HG02678 (cell line): ENCODE measurements at regions not wholly inside any gene's neighbourhood (a gene's known extent, or its start where the extent isn't known, plus 50 kb on each side); places are given as distances from the start of the nearest gene placed in this dataset.

Experiments
- ATAC-seq: cut with Tn5 transposase; IDR thresholded peaks from one replicate; pipeline ENCODE4 v1.9.1; 2021; ENCODE audit warnings: mild to moderate bottlenecking, moderate library complexity; ENCODE audit not compliant: unreplicated experiment

DNA sequence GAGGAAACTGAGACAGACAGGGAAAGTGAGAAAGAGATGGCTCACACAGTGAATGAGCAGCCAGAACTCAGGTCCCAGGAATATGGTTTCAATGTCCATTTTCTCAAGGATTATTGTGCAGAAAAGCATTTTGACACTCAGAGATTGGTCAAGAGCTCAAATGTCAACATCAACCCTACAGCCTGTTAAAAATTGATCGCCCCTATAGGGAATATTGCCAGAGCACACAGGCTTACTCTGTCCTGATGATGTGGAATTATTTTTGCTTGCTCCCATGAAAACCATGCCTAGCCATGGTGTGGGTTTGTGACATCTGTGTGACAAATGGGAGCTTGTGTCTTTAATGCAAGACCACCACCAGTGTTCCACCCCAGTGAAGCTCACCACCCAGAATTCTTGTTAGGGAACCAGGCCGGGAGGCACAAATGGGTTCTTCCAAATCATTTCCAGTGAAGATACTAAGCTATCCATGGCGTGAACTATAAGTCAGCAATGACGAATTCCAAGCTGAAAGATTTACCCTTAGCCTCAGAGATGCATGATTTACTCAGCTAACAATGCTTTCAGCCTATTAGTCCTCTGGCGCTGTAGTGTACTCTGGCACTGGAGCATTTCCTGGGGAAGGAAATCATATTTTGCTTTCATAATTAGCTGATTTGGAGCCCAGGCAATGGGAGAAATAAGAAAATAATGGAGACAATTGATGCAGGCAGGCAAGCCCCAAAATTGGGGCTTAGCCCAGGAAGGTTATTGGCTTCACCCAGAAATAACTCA, 1188.2 kb upstream of the TMEM132C start:
- no peak for ATAC-seq

DNA sequence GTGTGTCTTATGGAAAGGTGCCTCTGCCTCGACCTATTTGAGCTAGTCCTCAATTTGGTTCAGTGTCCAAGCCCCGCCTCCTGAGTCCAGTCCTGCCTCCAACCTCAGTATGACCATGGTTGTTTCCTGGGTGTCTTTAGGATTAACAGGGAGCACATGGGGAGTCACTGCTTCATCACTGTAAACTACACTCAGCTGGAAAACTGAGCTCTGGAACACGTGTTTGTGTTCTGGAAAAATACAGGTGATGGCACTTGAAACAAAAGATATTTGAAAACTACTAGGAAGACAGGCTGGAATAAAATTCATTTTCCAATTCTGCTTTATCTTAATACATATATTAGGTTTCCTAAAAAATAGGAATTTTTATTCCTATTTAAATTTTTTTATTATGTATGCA, 1187.3 kb upstream of the TMEM132C start:
- no peak for ATAC-seq

DNA sequence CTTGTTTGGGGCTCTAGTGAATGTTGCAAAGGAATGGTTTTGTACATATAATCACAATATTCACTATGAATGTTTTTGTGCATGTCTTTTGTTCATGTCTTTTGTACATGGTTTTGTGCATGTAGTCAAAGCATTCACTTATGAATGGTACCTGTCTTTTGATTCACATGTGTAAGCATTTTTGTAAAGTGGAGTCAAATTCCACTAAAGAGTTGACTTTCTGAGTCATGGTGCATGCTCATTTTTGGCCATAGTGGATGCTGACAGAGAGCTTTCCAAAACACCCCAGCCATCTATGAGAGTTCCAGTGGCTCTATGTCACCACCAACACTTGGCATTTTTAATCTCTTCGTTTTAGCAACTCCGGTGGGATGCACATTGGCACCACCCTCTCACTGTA, 1185.9 kb upstream of the TMEM132C start:
- no peak for ATAC-seq

DNA sequence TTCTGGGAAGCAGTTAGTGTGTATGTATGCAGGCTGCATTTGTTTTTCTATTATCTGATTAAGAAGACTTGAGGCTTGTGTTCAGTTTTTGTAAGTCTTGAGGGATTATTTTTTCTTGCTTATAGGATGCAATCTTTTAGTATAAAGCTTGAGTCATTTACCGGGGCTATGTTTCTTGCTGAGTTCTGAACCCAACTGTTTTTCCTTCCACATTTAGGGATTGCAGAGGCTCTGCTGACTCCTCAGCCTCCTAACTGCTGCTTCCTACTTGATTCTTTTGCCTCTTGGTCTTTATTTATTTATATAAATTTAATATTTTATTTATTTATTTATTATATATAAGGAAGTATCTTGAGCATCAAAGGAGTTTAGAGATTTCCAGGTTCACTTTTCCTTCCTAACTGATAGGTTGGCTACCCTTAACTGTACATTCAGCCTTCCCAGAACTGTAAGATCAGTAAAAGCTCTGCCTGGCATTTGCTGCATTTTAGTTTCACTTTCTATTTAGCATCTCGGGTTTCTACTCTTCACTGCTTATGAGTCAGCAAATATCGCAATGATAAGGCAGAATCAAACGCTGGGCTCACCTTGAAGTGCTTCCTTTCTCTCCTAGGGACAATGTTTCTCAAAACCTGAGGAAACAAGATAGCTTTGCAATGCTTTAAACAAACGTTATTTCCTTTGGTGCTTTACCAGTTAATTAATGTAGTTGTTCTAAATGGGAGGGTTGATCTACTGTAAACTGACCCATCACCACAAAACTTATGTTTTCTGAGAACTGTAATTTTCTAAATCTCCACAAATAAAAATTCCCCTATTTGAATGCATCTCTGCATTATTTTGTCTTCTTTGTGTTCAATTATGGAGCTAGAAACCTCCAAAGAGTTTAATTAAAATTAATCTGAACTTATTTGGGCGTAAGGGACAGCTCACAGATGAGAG, 1183.7 kb upstream of the TMEM132C start:
- peak; percentile 97 for ATAC-seq

DNA sequence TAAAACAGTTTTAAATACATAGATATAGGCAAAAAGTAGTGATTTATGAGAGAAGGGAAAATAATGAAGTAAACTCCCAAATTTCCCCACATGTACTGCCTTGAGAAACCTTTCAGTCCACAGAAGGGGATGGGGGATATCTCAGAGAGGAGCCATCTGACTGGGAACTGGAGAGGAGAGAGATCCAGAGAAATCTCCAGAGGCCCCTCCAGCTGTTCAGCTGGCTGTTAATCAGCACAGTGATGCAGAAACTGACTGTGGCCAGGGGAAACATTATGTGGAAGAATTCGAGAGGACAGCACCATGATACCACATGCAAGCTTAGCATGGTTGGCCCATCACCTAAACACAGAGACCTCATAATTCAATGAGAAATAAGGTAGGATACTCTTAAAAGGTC, 1165.9 kb upstream of the TMEM132C start:
- ATAC-seq = no peak

DNA sequence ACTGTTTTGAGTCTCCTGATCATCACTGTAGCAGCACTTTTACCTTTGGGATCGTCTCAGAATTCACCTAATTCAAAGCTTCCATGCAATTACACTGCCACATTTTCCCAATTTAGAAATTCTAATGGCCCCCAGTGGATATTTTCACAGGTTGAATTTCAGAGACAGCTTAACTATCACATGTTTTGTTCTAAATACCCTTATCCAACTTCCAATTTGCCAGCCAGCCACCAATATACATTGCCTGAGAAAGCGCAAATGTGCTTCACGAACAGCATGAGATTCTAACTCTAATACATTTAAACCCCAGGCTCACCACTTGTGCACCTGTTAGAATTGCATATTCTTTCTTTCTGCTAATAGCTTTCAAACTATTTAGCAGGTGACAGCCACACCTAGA, 1160.9 kb upstream of the TMEM132C start:
- ATAC-seq = no peak

DNA sequence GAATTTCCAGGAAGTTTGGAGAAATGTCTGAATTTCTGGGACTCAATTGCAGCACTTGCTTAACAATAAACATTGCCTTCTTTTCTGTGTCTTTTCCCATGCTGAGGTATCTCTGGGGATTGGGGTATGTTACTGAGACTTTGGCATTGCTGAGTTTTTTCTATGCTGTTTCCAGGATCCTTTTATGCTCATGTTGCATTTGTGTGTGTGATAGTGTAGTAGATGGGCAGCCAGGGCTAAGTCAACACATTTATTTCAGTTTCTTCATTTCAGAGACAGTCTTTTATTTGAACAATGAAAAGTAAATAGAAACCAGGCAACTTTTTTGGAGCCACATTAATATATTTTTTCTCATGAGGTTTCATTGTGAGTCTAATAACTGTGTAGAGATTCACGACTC, 1160.3 kb upstream of the TMEM132C start:
- no peak for ATAC-seq

DNA sequence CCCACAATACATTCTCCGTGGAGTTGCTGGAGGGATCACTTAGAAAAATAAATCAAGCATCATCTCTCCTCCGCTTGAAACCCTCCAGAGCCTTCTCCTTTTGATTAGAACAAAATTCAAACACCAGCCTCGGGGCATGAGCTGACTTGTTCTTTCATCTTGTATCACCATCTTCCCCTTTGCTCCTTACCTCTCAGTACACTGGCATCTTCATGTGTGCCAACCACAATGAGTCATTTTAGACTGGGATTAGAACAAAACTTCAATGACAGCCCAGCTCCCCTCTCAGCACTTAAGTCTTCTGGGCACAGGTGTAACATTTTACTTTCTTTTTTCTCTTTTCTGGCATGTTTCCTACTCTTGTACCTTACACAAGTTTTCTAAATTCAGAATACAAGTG, 1159.2 kb upstream of the TMEM132C start:
- ATAC-seq = no peak

DNA sequence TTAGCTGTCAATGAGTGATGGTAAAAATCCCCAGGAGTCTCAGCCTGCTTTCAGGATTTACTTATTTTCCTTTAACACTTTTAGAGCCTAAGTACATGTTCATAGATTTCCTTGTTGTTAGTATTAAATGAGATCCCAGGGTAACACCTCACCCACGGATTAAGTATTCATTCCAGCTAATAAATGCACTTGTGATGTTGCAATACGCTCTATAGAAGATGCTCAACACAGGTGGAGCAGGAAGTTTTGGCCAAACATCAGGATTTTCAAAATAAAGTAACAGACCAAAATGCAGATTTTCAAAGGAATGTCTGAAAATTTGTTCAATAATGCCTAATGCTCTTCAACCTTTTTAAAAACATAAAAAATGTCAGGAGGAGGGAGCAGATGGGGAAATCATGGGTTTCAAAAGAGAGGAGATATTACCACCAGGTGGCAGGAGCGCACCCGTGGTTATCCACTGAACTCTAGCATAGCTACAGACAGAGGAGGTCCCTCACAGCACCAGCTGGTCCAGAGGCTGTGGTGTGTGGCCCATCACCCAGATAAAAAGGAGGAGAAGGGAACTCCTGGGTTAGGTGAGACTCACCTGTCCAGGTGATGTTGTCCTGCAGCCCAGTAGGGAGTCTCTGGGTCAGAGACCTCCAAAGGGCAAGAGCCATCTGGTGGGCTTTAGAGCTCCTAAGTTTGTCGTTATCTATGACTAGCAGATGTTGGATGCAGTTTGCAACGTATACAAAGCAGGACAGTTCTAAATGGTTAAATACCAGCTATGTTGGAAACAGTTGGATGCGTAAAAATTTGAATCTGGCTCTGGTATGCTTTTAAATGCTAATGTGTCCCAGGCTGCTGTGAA, 1158.4 kb upstream of the TMEM132C start:
- peak; percentile 73 for ATAC-seq

DNA sequence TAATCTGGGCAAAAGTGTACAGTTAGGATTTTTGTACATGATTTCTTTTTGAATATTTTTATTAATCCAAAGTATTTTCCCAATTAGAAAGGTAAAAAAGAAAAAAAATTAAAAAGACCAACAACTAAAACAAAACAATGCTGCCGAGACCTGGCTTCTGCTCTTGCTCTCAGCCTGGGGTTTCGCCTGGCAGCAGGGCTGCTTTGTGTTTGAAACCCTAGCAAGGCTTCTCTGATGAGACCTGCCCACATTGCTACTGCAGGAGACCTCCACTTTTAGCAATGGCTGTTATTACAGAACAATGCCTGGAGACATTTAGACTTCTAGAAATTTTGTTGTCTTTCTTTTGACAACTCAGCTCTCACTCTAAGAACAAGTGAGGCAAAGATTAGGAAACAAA, 1153.0 kb upstream of the TMEM132C start:
- ATAC-seq = no peak

DNA sequence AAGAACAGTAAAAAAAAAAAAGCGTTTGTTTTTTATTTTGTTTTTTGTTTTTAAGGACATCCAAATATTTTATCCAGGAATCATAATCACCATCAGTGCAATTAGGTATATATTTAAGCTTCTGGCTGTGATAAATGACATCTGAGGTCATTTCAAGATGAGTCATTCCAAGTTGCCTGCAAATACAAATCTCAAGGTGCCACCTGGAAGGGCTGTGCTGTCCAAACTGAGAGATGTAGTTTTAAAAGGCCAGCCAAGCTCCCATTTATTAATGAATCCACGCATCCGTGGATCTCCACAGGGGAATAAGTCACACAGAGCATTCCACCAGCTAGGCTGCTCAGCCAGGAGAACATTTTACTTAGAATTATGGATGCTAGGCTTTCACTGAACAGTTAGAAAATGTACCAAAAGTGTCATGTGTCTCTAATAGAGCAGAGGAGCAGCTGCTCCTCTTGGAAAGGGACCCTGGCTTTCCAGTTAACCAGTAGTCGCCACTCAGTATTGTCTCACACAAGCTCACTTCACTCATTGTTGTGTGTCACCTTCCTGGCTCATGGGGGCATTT, 1151.4 kb upstream of the TMEM132C start:
- no peak for ATAC-seq

DNA sequence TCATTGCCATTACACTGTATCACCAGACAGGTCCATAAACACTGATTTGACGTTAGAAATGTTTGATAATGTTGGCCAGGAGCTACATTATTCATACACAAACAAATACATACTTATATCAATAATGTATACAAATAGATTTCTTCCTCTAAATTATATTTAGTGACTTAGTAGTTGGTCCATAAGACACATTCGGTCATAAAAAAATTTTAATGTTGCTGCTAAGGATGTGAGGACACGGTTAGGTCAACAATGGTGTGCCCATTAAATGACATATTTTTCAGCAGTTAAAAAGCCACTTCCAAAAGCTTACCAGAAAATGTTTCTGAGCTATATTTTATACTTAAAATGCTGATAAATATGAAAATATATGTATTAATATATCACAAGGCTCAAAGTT, 1148.7 kb upstream of the TMEM132C start:
- ATAC-seq = no peak

DNA sequence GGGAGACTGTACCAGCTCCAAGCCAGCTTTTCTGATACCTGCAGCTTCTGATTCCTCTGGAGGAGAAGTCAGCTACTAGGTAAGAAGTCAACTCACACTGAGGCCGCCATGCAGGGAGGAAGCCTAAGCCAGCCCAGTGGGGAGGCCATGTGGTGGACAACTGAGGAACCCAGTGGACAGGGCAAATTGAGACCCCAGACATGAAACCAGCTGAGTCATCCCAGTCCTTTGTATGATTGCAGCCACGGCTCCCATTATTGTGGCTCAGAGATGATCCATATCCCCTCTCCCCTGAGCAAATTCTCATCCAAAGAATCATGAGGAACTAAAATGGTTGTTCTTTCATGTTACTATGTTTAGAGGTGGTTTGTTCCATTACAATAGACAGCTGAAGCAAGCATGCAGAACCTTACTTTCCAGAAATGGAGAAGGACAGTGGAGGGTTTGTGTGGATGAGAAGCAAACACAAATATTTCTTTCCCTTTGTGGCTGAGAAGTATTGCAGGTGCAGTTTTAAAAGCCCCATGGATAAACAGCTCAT, 1147.3 kb upstream of the TMEM132C start:
- no peak for ATAC-seq

DNA sequence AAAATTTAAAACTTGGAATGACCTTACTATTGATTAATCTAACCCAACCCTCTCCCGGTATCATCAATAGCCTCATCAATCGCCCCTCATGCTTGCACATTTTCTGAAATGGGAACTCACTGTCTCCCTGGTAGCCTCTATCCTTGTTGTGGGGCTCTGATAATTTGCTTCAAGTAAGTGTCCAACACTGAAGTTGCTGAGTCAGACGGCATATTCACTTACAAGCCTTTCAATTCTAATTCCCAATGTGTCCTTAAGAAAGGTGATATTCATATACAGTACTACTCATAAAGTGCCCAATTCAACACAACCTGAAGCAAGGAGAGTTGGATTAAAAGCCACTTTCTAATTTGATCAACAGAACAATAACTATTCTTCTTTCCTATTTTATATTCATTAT, 1146.1 kb upstream of the TMEM132C start:
- ATAC-seq = no peak

DNA sequence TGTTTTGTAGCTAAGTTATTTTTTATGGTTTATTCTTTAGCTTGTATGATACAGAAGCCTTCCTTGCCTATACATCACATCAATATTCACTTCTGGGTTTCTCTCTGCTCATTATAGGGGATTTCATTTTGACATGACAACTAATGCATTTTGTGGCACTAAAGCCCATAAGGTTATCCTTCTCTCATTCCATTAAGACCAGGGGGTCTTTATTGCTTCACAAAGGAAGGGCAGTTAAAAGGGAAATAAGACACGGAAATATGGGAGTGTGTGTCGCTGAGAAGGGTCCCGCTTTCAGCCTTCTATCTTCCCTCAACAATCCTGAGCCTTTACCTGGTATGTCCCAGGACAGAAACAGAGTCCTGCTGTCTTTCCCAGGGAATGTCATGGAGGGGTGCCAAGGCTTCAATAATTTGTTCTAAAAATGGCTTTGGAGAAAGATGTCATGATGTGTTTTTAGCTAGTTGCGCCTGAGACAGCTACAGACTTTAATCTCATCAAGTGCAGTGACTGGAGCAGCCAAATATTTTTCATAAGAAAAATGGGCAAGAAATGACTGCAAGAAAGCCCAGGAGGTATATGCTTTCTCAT, 1145.4 kb upstream of the TMEM132C start:
- no peak for ATAC-seq

DNA sequence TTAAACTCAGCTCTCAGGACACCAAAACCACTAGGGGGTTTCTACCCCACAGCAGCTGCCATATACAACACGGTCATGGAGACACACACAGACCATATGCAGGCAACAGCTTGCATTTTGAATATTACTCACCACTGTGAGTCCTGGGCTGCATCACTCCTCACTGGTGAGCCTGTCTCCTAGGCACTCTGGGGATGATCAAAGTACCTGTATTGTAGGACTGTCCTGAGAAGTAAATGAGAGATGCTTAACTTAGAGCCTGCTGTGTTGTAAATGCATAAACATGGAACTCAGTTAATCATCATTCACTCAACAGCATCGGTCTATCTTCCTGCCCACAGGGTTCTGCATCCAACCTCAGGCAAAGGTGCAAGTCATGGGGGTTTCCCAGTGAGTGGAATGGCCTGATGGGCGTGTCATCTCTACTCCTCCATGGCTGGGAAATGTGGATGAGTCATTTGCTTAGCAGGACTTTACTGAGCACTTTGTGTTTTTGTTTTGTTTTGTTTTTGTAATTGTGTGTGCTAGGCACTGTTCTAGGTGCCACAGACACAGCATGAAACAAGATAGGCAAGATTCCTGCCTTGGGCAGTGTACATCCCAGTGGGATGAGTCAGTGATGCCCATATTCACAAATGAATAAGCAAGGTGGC, 1141.2 kb upstream of the TMEM132C start:
- ATAC-seq = peak; percentile 91

DNA sequence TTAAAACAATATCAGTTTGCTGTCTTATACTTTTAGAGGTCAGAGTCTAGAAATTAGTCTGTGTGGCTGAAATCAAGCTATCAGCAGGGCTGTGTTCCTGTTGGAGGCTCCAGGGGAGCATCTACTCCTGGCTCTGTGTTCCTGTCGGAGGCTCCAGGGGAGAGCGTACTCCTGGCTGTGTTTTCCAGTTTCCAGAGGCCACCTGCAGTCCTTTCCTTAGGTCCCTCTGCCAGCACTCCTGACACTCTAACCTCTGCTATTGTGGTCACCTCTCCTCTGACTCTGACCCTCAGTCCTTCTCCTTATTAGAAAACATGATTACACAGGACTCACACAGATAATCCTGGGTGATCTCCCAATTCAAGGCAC, 1140.7 kb upstream of the TMEM132C start:
- no peak for ATAC-seq

DNA sequence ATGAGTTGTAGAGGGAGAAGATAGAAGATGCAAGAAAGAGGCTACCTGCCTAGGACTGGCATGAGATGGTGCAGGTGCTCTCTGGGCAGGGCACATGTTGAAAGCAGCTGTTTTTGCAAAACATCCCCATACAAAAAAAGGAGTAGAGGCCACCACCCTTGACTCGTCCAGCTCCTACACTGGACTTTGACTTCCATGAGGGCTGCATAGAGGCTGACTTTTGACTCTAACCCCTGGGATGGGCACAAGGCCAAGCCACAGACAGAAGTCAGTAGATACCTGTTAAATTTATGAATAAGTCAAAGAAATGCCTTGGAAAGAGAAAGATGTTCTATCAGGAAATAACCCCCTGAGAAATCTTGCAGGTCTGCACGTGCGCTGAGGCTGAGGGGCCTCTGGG, 1139.1 kb upstream of the TMEM132C start:
- ATAC-seq = no peak

DNA sequence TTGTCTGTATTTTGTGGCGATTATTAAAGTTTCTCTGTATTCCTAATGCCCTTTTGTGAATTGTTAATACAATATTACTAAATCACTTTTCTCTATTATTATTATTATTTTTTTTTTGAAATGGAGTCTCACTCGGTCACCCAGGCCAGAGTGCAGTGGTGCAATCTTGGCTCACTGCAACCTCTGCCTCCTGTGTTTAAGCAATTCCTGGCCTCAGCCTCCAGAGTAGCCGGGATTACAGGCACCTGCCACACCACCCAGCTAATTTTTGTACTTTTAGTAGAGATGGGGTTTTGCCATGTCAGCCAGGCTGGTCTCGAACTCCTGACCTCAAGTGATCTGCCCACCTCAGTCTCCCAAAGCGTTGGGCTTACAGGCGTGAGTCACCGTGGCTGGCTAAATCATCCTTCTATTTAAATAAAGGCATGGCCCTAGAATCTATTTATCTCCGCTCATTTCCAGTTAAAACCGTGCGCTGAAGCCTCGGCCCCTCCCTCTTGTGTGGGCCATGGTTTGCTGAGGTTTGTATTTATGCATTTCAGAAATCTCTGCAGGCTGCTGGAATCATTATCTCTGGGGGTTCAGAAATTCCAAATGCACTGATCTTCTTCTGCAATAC, 1136.4 kb upstream of the TMEM132C start:
- ATAC-seq = no peak
